HEK293 (cell line): ENCODE measurements at regions not wholly inside any gene's neighbourhood (a gene's known extent, or its start where the extent isn't known, plus 50 kb on each side); places are given as distances from the start of the nearest gene placed in this dataset.

Experiments
- CTCF ChIA-PET: fragments of 350-600 bp; formaldehyde crosslinking; extraction: SDS; loops from one replicate; lab custom pipeline; 2021; ENCODE audit warnings: antibody characterized with exemption; lab: Yijun Ruan, JAX
- POLR2A ChIA-PET: fragments of 300-600 bp; formaldehyde crosslinking; extraction: SDS; loops from one replicate; lab custom pipeline; 2020; ENCODE audit warnings: antibody characterized with exemption, inconsistent platforms; lab: Yijun Ruan, JAX
- H3K27ac ChIP-seq: fragments of 200-500 bp; sonication (Bioruptor generic); 2 replicates; pipeline ENCODE4 v1.5.1; 2014; ENCODE audit warnings: low read depth, low read length, control low read depth, inconsistent platforms; ENCODE audit errors: extremely low read depth
- H3K36me3 ChIP-seq, 2 experiments: fragments of 200-500 bp in 1 of 2; sonication (Bioruptor generic) in 1 of 2; 1 replicate in 1 of 2; 2 replicates in 1 of 2; pipeline ENCODE4 v1.5.1; 2014 to 2017; ENCODE audit warnings: inconsistent platforms in 2 of 2, low read length in 2 of 2; ENCODE audit not compliant: control insufficient read depth in 2 of 2, insufficient read depth in 1 of 2
- H3K4me1 ChIP-seq: fragments of 200-500 bp; sonication (Bioruptor generic); 2 replicates; pipeline ENCODE4 v1.5.1; 2014; ENCODE audit warnings: mild to moderate bottlenecking, low read length, inconsistent platforms; ENCODE audit not compliant: control insufficient read depth, insufficient read depth
- H3K4me3 ChIP-seq: 2 replicates; pipeline ENCODE4 v1.5.1; 2011; ENCODE audit warnings: low read depth, mild to moderate bottlenecking, control low read depth, low read length, moderate library complexity
- H3K9me3 ChIP-seq: fragments of 200-500 bp; sonication (Bioruptor generic); 2 replicates; pipeline ENCODE4 v1.5.1; 2014; ENCODE audit warnings: low read depth, low read length, inconsistent platforms; ENCODE audit not compliant: control insufficient read depth, insufficient read depth
- GLI4 ChIP-seq: fragments of 450-650 bp; formaldehyde crosslinking; IDR thresholded peaks from 2 replicates; pipeline ENCODE4 v1.5.1; 2016; ENCODE audit warnings: missing biosample characterization, missing genetic modification characterization
- HOXA7 ChIP-seq: sonication (generic); formaldehyde crosslinking; IDR thresholded peaks from 2 replicates; pipeline ENCODE4 v1.8.1; 2022; ENCODE audit warnings: missing genetic modification reagents, borderline replicate concordance
- INSM2 ChIP-seq: fragments of 450-650 bp; formaldehyde crosslinking; IDR thresholded peaks from 2 replicates; pipeline ENCODE4 v1.5.1; 2016; ENCODE audit warnings: missing biosample characterization, missing genetic modification characterization
- REPIN1 ChIP-seq: fragments of 450-650 bp; formaldehyde crosslinking; IDR thresholded peaks from 2 replicates; pipeline ENCODE4 v1.5.1; 2017; ENCODE audit warnings: missing biosample characterization, missing genetic modification characterization, low read depth
- REST ChIP-seq: fragments of 450-650 bp; formaldehyde crosslinking; IDR thresholded peaks from 2 replicates; pipeline ENCODE4 v1.5.1; 2016; ENCODE audit warnings: missing biosample characterization, missing genetic modification characterization
- SP3 ChIP-seq: fragments of 450-650 bp; formaldehyde crosslinking; IDR thresholded peaks from 2 replicates; pipeline ENCODE4 v1.5.1; 2016; ENCODE audit warnings: missing biosample characterization, missing genetic modification characterization
- SP7 ChIP-seq: fragments of 450-650 bp; formaldehyde crosslinking; IDR thresholded peaks from 2 replicates; pipeline ENCODE4 v1.5.1; 2016; ENCODE audit warnings: missing biosample characterization, missing genetic modification characterization
- TCF7L2 ChIP-seq: IDR thresholded peaks from 2 replicates; pipeline ENCODE4 v1.6.1; 2011; ENCODE audit warnings: low read depth, mild to moderate bottlenecking, inconsistent platforms, low read length, moderate library complexity, borderline replicate concordance
- ZBTB17 ChIP-seq: fragments of 450-650 bp; formaldehyde crosslinking; IDR thresholded peaks from 2 replicates; pipeline ENCODE4 v1.5.1; 2016; ENCODE audit warnings: missing biosample characterization, missing genetic modification characterization
- ZBTB6 ChIP-seq: fragments of 450-650 bp; formaldehyde crosslinking; IDR thresholded peaks from 2 replicates; pipeline ENCODE4 v1.5.1; 2017; ENCODE audit warnings: missing biosample characterization, missing genetic modification characterization
- ZBTB7A ChIP-seq: fragments of 450-650 bp; formaldehyde crosslinking; IDR thresholded peaks from 2 replicates; pipeline ENCODE4 v1.5.1; 2016; ENCODE audit warnings: low read depth, missing biosample characterization, missing genetic modification characterization
- ZEB2 ChIP-seq: fragments of 450-650 bp; formaldehyde crosslinking; IDR thresholded peaks from 2 replicates; pipeline ENCODE4 v1.5.1; 2016; ENCODE audit warnings: missing biosample characterization, missing genetic modification characterization
- ZNF133 ChIP-seq: fragments of 450-650 bp; formaldehyde crosslinking; IDR thresholded peaks from 2 replicates; pipeline ENCODE4 v1.5.1; 2016; ENCODE audit warnings: missing biosample characterization, missing genetic modification characterization
- ZNF16 ChIP-seq: fragments of 450-650 bp; formaldehyde crosslinking; IDR thresholded peaks from 2 replicates; pipeline ENCODE4 v1.5.1; 2016; ENCODE audit warnings: low read depth, missing biosample characterization, missing genetic modification characterization
- ZNF223 ChIP-seq: fragments of 450-650 bp; formaldehyde crosslinking; IDR thresholded peaks from 2 replicates; pipeline ENCODE4 v1.5.1; 2016; ENCODE audit warnings: missing biosample characterization, missing genetic modification characterization
- ZNF311 ChIP-seq: fragments of 450-650 bp; formaldehyde crosslinking; IDR thresholded peaks from 2 replicates; pipeline ENCODE4 v1.5.1; 2017; ENCODE audit warnings: missing biosample characterization, missing genetic modification characterization, borderline replicate concordance
- ZNF335 ChIP-seq: fragments of 450-650 bp; formaldehyde crosslinking; conservative IDR thresholded peaks from 2 replicates; pipeline ENCODE4 v1.5.1; 2016; ENCODE audit warnings: missing biosample characterization, missing genetic modification characterization
- ZNF423 ChIP-seq: fragments of 450-650 bp; formaldehyde crosslinking; IDR thresholded peaks from 2 replicates; pipeline ENCODE4 v1.5.1; 2016; ENCODE audit warnings: missing biosample characterization, missing genetic modification characterization
- ZNF433 ChIP-seq: fragments of 450-650 bp; formaldehyde crosslinking; IDR thresholded peaks from 2 replicates; pipeline ENCODE4 v1.5.1; 2016; ENCODE audit warnings: missing biosample characterization, missing genetic modification characterization, low read depth
- ZNF48 ChIP-seq: fragments of 450-650 bp; formaldehyde crosslinking; IDR thresholded peaks from 2 replicates; pipeline ENCODE4 v1.5.1; 2016; ENCODE audit warnings: missing biosample characterization, missing genetic modification characterization
- ZNF501 ChIP-seq: fragments of 450-650 bp; formaldehyde crosslinking; IDR thresholded peaks from 2 replicates; pipeline ENCODE4 v1.5.1; 2016; ENCODE audit warnings: missing biosample characterization, missing genetic modification characterization
- ZNF555 ChIP-seq: fragments of 450-650 bp; formaldehyde crosslinking; conservative IDR thresholded peaks from 2 replicates; pipeline ENCODE4 v1.5.1; 2017; ENCODE audit warnings: missing biosample characterization, mild to moderate bottlenecking, missing genetic modification characterization, inconsistent platforms
- ZNF629 ChIP-seq: fragments of 450-650 bp; formaldehyde crosslinking; IDR thresholded peaks from 2 replicates; pipeline ENCODE4 v1.5.1; 2017; ENCODE audit warnings: missing biosample characterization, missing genetic modification characterization
- ZNF707 ChIP-seq: fragments of 450-650 bp; formaldehyde crosslinking; IDR thresholded peaks from 2 replicates; pipeline ENCODE4 v1.5.1; 2016; ENCODE audit warnings: missing biosample characterization, missing genetic modification characterization
- ZNF76 ChIP-seq: fragments of 450-650 bp; formaldehyde crosslinking; IDR thresholded peaks from 2 replicates; pipeline ENCODE4; 2016; ENCODE audit warnings: low read depth, missing biosample characterization, missing genetic modification characterization, borderline replicate concordance
- ZNF785 ChIP-seq: fragments of 450-650 bp; formaldehyde crosslinking; IDR thresholded peaks from 2 replicates; pipeline ENCODE4 v1.5.1; 2016; ENCODE audit warnings: missing biosample characterization, missing genetic modification characterization
- ZNF837 ChIP-seq: fragments of 450-650 bp; formaldehyde crosslinking; IDR thresholded peaks from 2 replicates; pipeline ENCODE4 v1.5.1; 2016; ENCODE audit warnings: missing biosample characterization, missing genetic modification characterization
- ZSCAN23 ChIP-seq: fragments of 450-650 bp; formaldehyde crosslinking; IDR thresholded peaks from 2 replicates; pipeline ENCODE4 v1.5.1; 2016; ENCODE audit warnings: missing biosample characterization, missing genetic modification characterization

GRCh38 chr17:54339731-54340130 is 517.0 kb downstream of the KIF2B start:
- CTCF ChIA-PET: no interaction called here
- H3K9me3 ChIP-seq: no peaks in the 10 kb centered on the region
- POLR2A ChIA-PET: no interaction called here
- H3K4me1 ChIP-seq: no peaks in the 10 kb centered on the region
- no peak overlapping the region for H3K4me3 ChIP-seq
- H3K27ac ChIP-seq: no peak overlapping the region
- no peaks in the 10 kb centered on the region for H3K36me3 ChIP-seq
- TF ChIP-seq ZNF223 (no peak), ZNF555 (tag by site-specific recombination) (no peak), REST (tag by site-specific recombination) (no peak)

DNA sequence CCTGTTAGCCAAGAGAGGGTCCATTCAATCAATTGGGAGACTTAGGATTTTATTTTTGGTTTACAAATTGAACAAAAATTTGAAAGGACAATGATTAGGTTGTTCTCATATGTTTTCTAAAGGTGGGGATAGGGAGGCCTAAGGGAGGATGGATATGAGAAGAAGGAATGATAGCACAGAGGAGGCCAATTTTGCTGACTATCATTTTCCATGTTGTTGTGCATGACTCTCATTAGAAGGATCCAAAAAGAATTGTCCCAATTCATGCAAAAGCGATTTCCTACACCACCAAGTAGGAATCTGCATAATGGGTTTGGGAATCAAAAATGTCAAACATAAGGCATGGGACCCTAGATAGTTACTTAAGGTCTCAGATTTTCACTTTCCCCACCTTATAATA is 524.8 kb downstream of the KIF2B start:
- ChIA-PET POLR2A (no interaction called here), CTCF (no interaction called here)
- Histone ChIP-seq H3K27ac (no peak overlapping the region), H3K36me3 (no peaks in the 10 kb centered on the region), H3K4me3 (no peak overlapping the region), H3K9me3 (no peaks in the 10 kb centered on the region), H3K4me1 (no peaks in the 10 kb centered on the region)
- TF ChIP-seq ZBTB17: no peak
- no peak for TF ChIP-seq ZNF423
- no peak for TF ChIP-seq ZNF501 (tag by site-specific recombination)
- TF ChIP-seq SP3 (tag by site-specific recombination): no peak
- no peak for TF ChIP-seq GLI4
- TF ChIP-seq ZNF335 (tag by site-specific recombination): no peak
- TF ChIP-seq ZNF837 (tag by site-specific recombination): no peak
- TF ChIP-seq ZBTB7A: no peak
- no peak for TF ChIP-seq INSM2 (tag by site-specific recombination)
- no peak for TF ChIP-seq TCF7L2
- no peak for TF ChIP-seq REPIN1

DNA sequence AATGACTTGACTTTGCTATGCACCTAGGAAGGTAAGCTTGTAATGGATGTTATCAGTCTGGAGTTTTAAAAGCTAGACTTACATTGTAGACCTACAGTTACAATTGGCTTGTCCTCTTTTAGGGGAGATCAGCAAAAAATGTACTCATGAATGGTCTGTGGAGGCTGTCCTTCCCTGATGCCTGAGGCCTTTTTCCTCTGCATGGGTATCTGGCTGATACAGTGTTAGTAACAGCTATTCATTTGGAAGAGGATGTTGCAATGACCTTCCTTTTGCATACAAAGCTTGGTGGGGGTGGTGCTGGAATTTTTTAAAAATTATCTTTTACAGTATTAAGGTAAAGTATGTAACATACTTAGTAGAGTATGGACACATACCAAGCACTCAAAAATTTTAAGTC is 525.5 kb downstream of the KIF2B start:
- no peaks in the 10 kb centered on the region for H3K4me1 ChIP-seq
- no peak overlapping the region for H3K27ac ChIP-seq
- H3K36me3 ChIP-seq: no peaks in the 10 kb centered on the region
- no peaks in the 10 kb centered on the region for H3K9me3 ChIP-seq
- POLR2A ChIA-PET: no interaction called here
- no peak overlapping the region for H3K4me3 ChIP-seq
- CTCF ChIA-PET: no interaction called here
- TF ChIP-seq ZNF48 (tag by site-specific recombination) (no peak), ZNF501 (tag by site-specific recombination) (no peak), ZNF555 (tag by site-specific recombination) (no peak), ZNF311 (tag by site-specific recombination) (no peak), ZSCAN23 (tag by site-specific recombination) (no peak), ZNF629 (tag by site-specific recombination) (no peak), ZNF16 (tag by site-specific recombination) (no peak), TCF7L2 (no peak), ZNF433 (tag by site-specific recombination) (no peak), ZBTB17 (no peak), ZNF133 (tag by site-specific recombination) (no peak), ZNF76 (tag by site-specific recombination) (no peak), ZNF785 (tag by site-specific recombination) (no peak), SP7 (tag by site-specific recombination) (no peak), ZEB2 (tag by site-specific recombination) (no peak), ZNF707 (tag by site-specific recombination) (no peak), ZBTB6 (no peak), HOXA7 (CRISPR knock-in tag) (no peak)
